ENCODE measurements at regions not wholly inside any gene's neighbourhood (a gene's known extent, or its start where the extent isn't known, plus 50 kb on each side); places are given as distances from the start of the nearest gene placed in this dataset.
"Not testable (repeated sequence)": the region's sequence is repeated elsewhere in the genome, so short reads cannot be mapped to it uniquely, and the experiment has no call there.

GRCh38 chr16:18263046-18263445 lies 73.5 kb downstream of the NPIPA8 start:
- DNase-seq, result not testable (repeated sequence)

GRCh38 chr16:18261848-18262247 lies 74.7 kb downstream of the NPIPA8 start:
- not testable (repeated sequence) for DNase-seq

GRCh38 chr16:18259496-18260176 lies 76.9 kb downstream of the NPIPA8 start:
- DNase-seq, result not testable (repeated sequence)

GRCh38 chr16:18252943-18253342 lies 83.6 kb downstream of the NPIPA8 start:
- DNase-seq, result not testable (repeated sequence)

- DNase-seq, result not testable (repeated sequence)
Measured at GRCh38 chr16:18230505-18230904, 106.0 kb downstream of the NPIPA8 start.

- DNase-seq, result not testable (repeated sequence)
Measured at GRCh38 chr16:18222054-18223009, 114.2 kb downstream of the NPIPA8 start.

- DNase-seq, result not testable (repeated sequence)
Measured at GRCh38 chr16:18217741-18218140, 118.8 kb downstream of the NPIPA8 start.

GRCh38 chr16:18216814-18217213 lies 119.7 kb downstream of the NPIPA8 start:
- not testable (repeated sequence) for DNase-seq

GRCh38 chr16:18213810-18214209 lies 122.7 kb downstream of the NPIPA8 start:
- DNase-seq, result not testable (repeated sequence)

- DNase-seq, result not testable (repeated sequence)
Measured at GRCh38 chr16:18211505-18211904, 125.0 kb downstream of the NPIPA8 start.

- not testable (repeated sequence) for DNase-seq
Measured at GRCh38 chr16:18204786-18205185, 131.8 kb downstream of the NPIPA8 start.

- DNase-seq, result not testable (repeated sequence)
Measured at GRCh38 chr16:18204309-18204708, 132.2 kb downstream of the NPIPA8 start.

GRCh38 chr16:18201511-18201910 lies 135.0 kb downstream of the NPIPA8 start:
- DNase-seq, result not testable (repeated sequence)

- DNase-seq, result not testable (repeated sequence)
Measured at GRCh38 chr16:18192389-18192788, 144.1 kb downstream of the NPIPA8 start.

GRCh38 chr16:18190179-18190578 lies 146.4 kb downstream of the NPIPA8 start:
- not testable (repeated sequence) for DNase-seq

- not testable (repeated sequence) for DNase-seq
Measured at GRCh38 chr16:18184755-18185154, 151.8 kb downstream of the NPIPA8 start.

- not testable (repeated sequence) for DNase-seq
Measured at GRCh38 chr16:18181028-18181427, 155.5 kb downstream of the NPIPA8 start.

GRCh38 chr16:18173945-18174497 lies 162.5 kb downstream of the NPIPA8 start:
- DNase-seq, result not testable (repeated sequence)

- DNase-seq, result not testable (repeated sequence)
Measured at GRCh38 chr16:18162293-18162692, 174.2 kb downstream of the NPIPA8 start.

- DNase-seq, result not testable (repeated sequence)
Measured at GRCh38 chr16:18161224-18161623, 175.3 kb downstream of the NPIPA8 start.

GRCh38 chr16:18159185-18159584 lies 177.4 kb downstream of the NPIPA8 start:
- DNase-seq, result not testable (repeated sequence)

- DNase-seq, result not testable (repeated sequence)
Measured at GRCh38 chr16:18157854-18158253, 178.7 kb downstream of the NPIPA8 start.

GRCh38 chr16:18152832-18153231 lies 183.7 kb downstream of the NPIPA8 start:
- DNase-seq, result not testable (repeated sequence)
